IMR-90 (cell line): ENCODE measurements at regions not wholly inside any gene's neighbourhood (a gene's known extent, or its start where the extent isn't known, plus 50 kb on each side); places are given as distances from the start of the nearest gene placed in this dataset.

Source experiments
- ATAC-seq: fragments of 200-7000 bp; cut with Tn5 transposase; 2 replicates; pipeline ENCODE4 v1.9.1; 2020; ENCODE audit warnings: low read depth, mild to moderate bottlenecking, moderate library complexity
- BruUV-seq: library from RNA; stranded (reverse); fragments of 400-500 nt; replicated peaks from 2 replicates; lab custom pipeline; 2021; lab: Mats Ljungman, UMichigan
- CTCF ChIA-PET: fragments of 300-600 bp; formaldehyde crosslinking; extraction: SDS; loops from one replicate; lab custom pipeline; 2021; ENCODE audit warnings: antibody characterized with exemption; lab: Yijun Ruan, JAX
- POLR2A ChIA-PET: fragments of 300-600 bp; sonication (Branson Sonifier 250); formaldehyde crosslinking; loops from one replicate; lab custom pipeline; 2022; ENCODE audit warnings: antibody characterized with exemption; ENCODE audit not compliant: unreplicated experiment; lab: Charles Lee
- DNase-seq: peaks from one replicate; pipeline ENCODE4 v3.0.0; 2013
- H2AFZ ChIP-seq: replicated peaks from 2 replicates; pipeline ENCODE3; 2013; ENCODE audit warnings: low read length, mild to moderate bottlenecking; ENCODE audit not compliant: poor library complexity
- H2AK5ac ChIP-seq: 2 replicates; pipeline ENCODE4 v1.6.1; 2013; ENCODE audit warnings: low read depth, low read length, inconsistent platforms
- H2AK9ac ChIP-seq: replicated peaks from 2 replicates; pipeline ENCODE3; 2013; ENCODE audit warnings: mild to moderate bottlenecking, low read depth, low read length, moderate library complexity; ENCODE audit not compliant: poor library complexity
- H2BK120ac ChIP-seq: 2 replicates; pipeline ENCODE4 v1.6.1; 2013; ENCODE audit warnings: low read depth, low read length, inconsistent platforms
- H2BK15ac ChIP-seq: 3 replicates; pipeline ENCODE4 v1.6.1; 2013; ENCODE audit warnings: low read depth, low read length, inconsistent platforms
- H2BK20ac ChIP-seq: 2 replicates; pipeline ENCODE4 v1.6.1; 2013; ENCODE audit warnings: low read depth, mild to moderate bottlenecking, inconsistent platforms, low read length, moderate library complexity
- H2BK5ac ChIP-seq: 2 replicates; pipeline ENCODE4 v1.6.1; 2013; ENCODE audit warnings: mild to moderate bottlenecking, low read depth, low read length, inconsistent platforms; ENCODE audit not compliant: poor library complexity, severe bottlenecking
- H3K14ac ChIP-seq: replicated peaks from 2 replicates; pipeline ENCODE4 v1.6.1; 2013; ENCODE audit warnings: low read depth, low read length, inconsistent platforms
- H3K18ac ChIP-seq: 2 replicates; pipeline ENCODE4 v1.6.1; 2013; ENCODE audit warnings: low read depth, low read length, control low read depth
- H3K23ac ChIP-seq: 2 replicates; pipeline ENCODE4 v1.6.1; 2013; ENCODE audit warnings: low read depth, low read length, inconsistent platforms
- H3K27ac ChIP-seq: 2 replicates; pipeline ENCODE4 v1.5.1; 2013; ENCODE audit warnings: mild to moderate bottlenecking, control low read depth, low read length; ENCODE audit not compliant: insufficient read depth
- H3K27me3 ChIP-seq: 2 replicates; pipeline ENCODE4 v1.6.1; 2013; ENCODE audit warnings: low read length; ENCODE audit not compliant: control insufficient read depth, insufficient read depth
- H3K36me3 ChIP-seq: 2 replicates; pipeline ENCODE4 v1.6.1; 2013; ENCODE audit warnings: low read length, mixed read lengths; ENCODE audit not compliant: control insufficient read depth, insufficient read depth
- H3K4ac ChIP-seq: 2 replicates; pipeline ENCODE4 v1.6.1; 2013; ENCODE audit warnings: low read depth, low read length, inconsistent platforms
- H3K4me1 ChIP-seq: 2 replicates; pipeline ENCODE4 v1.6.1; 2013; ENCODE audit warnings: low read length, mixed read lengths; ENCODE audit not compliant: control insufficient read depth, insufficient read depth
- H3K4me2 ChIP-seq: 2 replicates; pipeline ENCODE4 v1.6.1; 2013; ENCODE audit warnings: low read depth, mild to moderate bottlenecking, control low read depth, low read length, moderate library complexity
- H3K4me3 ChIP-seq: 2 replicates; pipeline ENCODE4 v1.5.1; 2013; ENCODE audit warnings: low read depth, mild to moderate bottlenecking, control low read depth, low read length, moderate library complexity; ENCODE audit not compliant: insufficient read depth
- H3K56ac ChIP-seq: 2 replicates; pipeline ENCODE4 v1.6.1; 2013; ENCODE audit warnings: low read length, inconsistent platforms; ENCODE audit not compliant: insufficient read depth; ENCODE audit errors: extremely low read depth
- H3K79me1 ChIP-seq, 2 experiments: 2 replicates each; pipeline ENCODE4 v1.6.1; 2013; ENCODE audit warnings: low read length in 2 of 2, inconsistent platforms in 1 of 2, low read depth in 1 of 2
- H3K9ac ChIP-seq: 2 replicates; pipeline ENCODE4 v1.6.1; 2013; ENCODE audit warnings: low read depth, low read length, control low read depth
- H3K9me1 ChIP-seq: 2 replicates; pipeline ENCODE4 v1.6.1; 2013; ENCODE audit warnings: low read length, inconsistent platforms; ENCODE audit not compliant: insufficient read depth
- H3K9me3 ChIP-seq: 2 replicates; pipeline ENCODE4 v1.6.1; 2013; ENCODE audit warnings: low read length; ENCODE audit not compliant: control insufficient read depth, insufficient read depth
- H4K20me1 ChIP-seq: 2 replicates; pipeline ENCODE4 v1.6.1; 2013; ENCODE audit warnings: low read length, inconsistent platforms; ENCODE audit not compliant: insufficient read depth
- H4K5ac ChIP-seq: 2 replicates; pipeline ENCODE4 v1.6.1; 2013; ENCODE audit warnings: mild to moderate bottlenecking, low read depth, low read length, control low read depth
- H4K8ac ChIP-seq, 2 experiments: 2 replicates each; pipeline ENCODE4 v1.6.1; 2013; ENCODE audit warnings: low read depth in 2 of 2, low read length in 2 of 2, control low read depth in 1 of 2, inconsistent platforms in 1 of 2
- H4K91ac ChIP-seq: 2 replicates; pipeline ENCODE4 v1.6.1; 2013; ENCODE audit warnings: low read depth, low read length, inconsistent platforms; ENCODE audit not compliant: insufficient read depth
- CEBPB ChIP-seq: IDR thresholded peaks from 2 replicates; pipeline ENCODE4 v1.6.1; 2012; ENCODE audit warnings: low read depth, low read length, improper control_type of control experiment
- CHD1 ChIP-seq: IDR thresholded peaks from 2 replicates; pipeline ENCODE4 v1.6.1; 2012; ENCODE audit warnings: low read depth, low read length, improper control_type of control experiment
- CTCF ChIP-seq: conservative IDR thresholded peaks from 2 replicates; pipeline ENCODE4 v1.5.1; 2012; ENCODE audit warnings: mild to moderate bottlenecking, low read depth, low read length, improper control_type of control experiment
- ELK1 ChIP-seq: fragments of 150-350 bp; IDR thresholded peaks from 2 replicates; pipeline ENCODE4 v1.6.1; 2016; ENCODE audit warnings: low read depth, mild to moderate bottlenecking, low read length, moderate library complexity, borderline replicate concordance
- FOS ChIP-seq: fragments of 150-350 bp; IDR thresholded peaks from 2 replicates; pipeline ENCODE4 v1.6.1; 2016; ENCODE audit warnings: low read depth, low read length
- MAFK ChIP-seq: IDR thresholded peaks from 2 replicates; pipeline ENCODE4 v1.6.1; 2012; ENCODE audit warnings: low read depth, low read length, improper control_type of control experiment
- NFE2L2 ChIP-seq: fragments of 150-350 bp; IDR thresholded peaks from 2 replicates; pipeline ENCODE4 v1.6.1; 2016; ENCODE audit warnings: low read depth, mild to moderate bottlenecking, low read length
- POLR2A ChIP-seq: IDR thresholded peaks from 2 replicates; pipeline ENCODE4 v1.6.1; 2012; ENCODE audit warnings: mild to moderate bottlenecking, low read depth, low read length
- RFX5 ChIP-seq: IDR thresholded peaks from 2 replicates; pipeline ENCODE4 v1.8.0; 2012; ENCODE audit warnings: low read depth, mild to moderate bottlenecking, low read length, moderate library complexity
- SMC3 ChIP-seq: fragments of 150-350 bp; IDR thresholded peaks from 2 replicates; pipeline ENCODE4 v1.6.1; 2016; ENCODE audit warnings: low read depth, mild to moderate bottlenecking, antibody characterized with exemption, low read length, moderate library complexity
- USF2 ChIP-seq: fragments of 150-350 bp; IDR thresholded peaks from 2 replicates; pipeline ENCODE4 v1.6.1; 2017; ENCODE audit warnings: mild to moderate bottlenecking, antibody characterized with exemption, low read length, low read depth
- whole genome bisulfite sequencing, 2 experiments: methylation state at CpG; one replicate each; pipeline versions ENCODE4 v1.1.5 to v1.1.7; 2013; ENCODE audit warnings: missing lambda C conversion rate in 2 of 2; ENCODE audit not compliant: insufficient read length in 1 of 2; ENCODE audit errors: extremely low coverage in 2 of 2; 5-methylcytosine and 5-hydroxymethylcytosine counted together
- dilution Hi-C: fragments of 300-500 bp; cut with HindIII; formaldehyde crosslinking; loops from one replicate; pipeline ENCODE4 v1.14.3; 2018; ENCODE audit warnings: low sequenced_read_pairs; ENCODE audit not compliant: unreplicated experiment
- in situ Hi-C: fragments of 300-500 bp; cut with MboI; formaldehyde crosslinking; loops from 3 replicates; pipeline ENCODE4 v1.14.3; 2019; ENCODE audit warnings: low sequenced_read_pairs, inconsistent platforms, mixed read lengths
- intact Hi-C: fragments of 100-400 bp; cut with micrococcal nuclease; formaldehyde crosslinking; loops from 2 replicates; pipeline ENCODE4 v1.10.0; 2022

- no peak overlapping the region for H4K91ac ChIP-seq
- no peak overlapping the region for H2AFZ ChIP-seq
- in situ Hi-C loops (no loop called here), intact Hi-C loops (no loop called here), dilution Hi-C loops (no loop called here)
- H3K27ac ChIP-seq = no peak overlapping the region
- H2BK15ac ChIP-seq = no peak overlapping the region
- H3K9ac ChIP-seq = no peak overlapping the region
- no peaks in the 10 kb centered on the region for H3K9me1 ChIP-seq
- no peak overlapping the region for H4K5ac ChIP-seq
- H4K20me1 ChIP-seq = no peaks in the 10 kb centered on the region
- H3K56ac ChIP-seq = no peak overlapping the region
- no peak overlapping the region for H3K14ac ChIP-seq
- ChIA-PET CTCF (no interaction called here), POLR2A (no interaction called here)
- no peak overlapping the region for H4K8ac ChIP-seq
- H2BK20ac ChIP-seq = no peak overlapping the region
- no peaks in the 10 kb centered on the region for H3K27me3 ChIP-seq
- ATAC-seq = no peak
- no peak overlapping the region for H2AK5ac ChIP-seq
- no peak overlapping the region for H3K4me3 ChIP-seq
- no peaks in the 10 kb centered on the region for H3K79me1 ChIP-seq
- TF ChIP-seq CTCF = no peak
- no peak for TF ChIP-seq POLR2A
- TF ChIP-seq CHD1 = no peak
- TF ChIP-seq FOS = no peak
- no peak for TF ChIP-seq NFE2L2
- TF ChIP-seq SMC3 = no peak
- no peak for TF ChIP-seq RFX5
- no peak for TF ChIP-seq MAFK
- TF ChIP-seq ELK1 = no peak
- no peak for TF ChIP-seq CEBPB
- TF ChIP-seq USF2 = no peak
- H3K18ac ChIP-seq = no peak overlapping the region
- H3K9me3 ChIP-seq = no peaks in the 10 kb centered on the region
- BruUV-seq = no TSS peak
- H3K4ac ChIP-seq = no peak overlapping the region
- H2BK5ac ChIP-seq = no peak overlapping the region
- no peak overlapping the region for H3K4me2 ChIP-seq
- no peaks in the 10 kb centered on the region for H3K4me1 ChIP-seq
- H3K36me3 ChIP-seq = no peaks in the 10 kb centered on the region
- no CpG with 5 or more reads among the region's 6 CpGs for WGBS, 2 experiments
- no peak for DNase-seq
- H3K23ac ChIP-seq = no peak overlapping the region
- no peak overlapping the region for H2BK120ac ChIP-seq
- H2AK9ac ChIP-seq = no peak overlapping the region
Measured at GRCh38 chr2:234414596-234414995, 82.3 kb downstream of the ARL4C start.
